Body of pancreas (tissue), 4 donors: ENCODE measurements at regions not wholly inside any gene's neighbourhood (a gene's known extent, or its start where the extent isn't known, plus 50 kb on each side); places are given as distances from the start of the nearest gene placed in this dataset.
A peak's percentile ranks its signal among the peaks of the same experiment; 100 is the strongest.

Source experiments
- ATAC-seq: fragments of 150-250 bp; one replicate; pipeline ENCODE4 v1.9.1; 2016
- DNase-seq, 4 donors: peaks; one replicate each; pipeline ENCODE4 v3.0.0-alpha.2; 2019
- H3K27ac ChIP-seq, 4 donors: fragments of 200-600 bp; sonication (generic); 1 replicate in 3 of 4; 2 replicates in 1 of 4; pipeline versions ENCODE4 v1.5.1 to v1.6.1; 2016 to 2019; ENCODE audit warnings: mild to moderate bottlenecking in 1 of 4, mixed read lengths in 1 of 4, moderate library complexity in 1 of 4
- H3K27me3 ChIP-seq, 2 donors: fragments of 200-600 bp; sonication (generic); one replicate each; pipeline ENCODE4 v1.6.0; 2016; ENCODE audit warnings: mild to moderate bottlenecking in 1 of 2
- H3K36me3 ChIP-seq, 2 donors: fragments of 200-600 bp; sonication (generic); replicated peaks in 1 of 2; 2 replicates each; pipeline ENCODE4 v1.5.1; 2016; ENCODE audit warnings: low read depth in 2 of 2; ENCODE audit not compliant: insufficient read depth in 1 of 2
- H3K4me1 ChIP-seq: fragments of 200-600 bp; sonication (generic); one replicate; pipeline ENCODE4 v1.6.0; 2016
- H3K4me3 ChIP-seq, 2 donors: fragments of 200-600 bp; sonication (generic); 1 replicate in 1 of 2; 2 replicates in 1 of 2; pipeline ENCODE4 v1.5.1; 2016 to 2019
- H3K9me3 ChIP-seq, 3 donors: fragments of 200-600 bp; sonication (generic); 1 replicate in 2 of 3; 2 replicates in 1 of 3; pipeline ENCODE4 v1.5.1; 2016
- CTCF ChIP-seq, 7 experiments: fragments of 450-650 bp in 4 of 7; fragments of 200-600 bp in 3 of 7; sonication (generic) in 3 of 7; IDR thresholded peaks; one replicate each; pipeline ENCODE4 v1.5.1; 2016 to 2019; ENCODE audit warnings: antibody characterized with exemption in 7 of 7
- POLR2A ChIP-seq, 3 donors: fragments of 450-650 bp; IDR thresholded peaks; one replicate each; pipeline ENCODE4 v1.6.1; 2016; ENCODE audit warnings: antibody characterized with exemption in 3 of 3, mild to moderate bottlenecking in 2 of 3
- WGBS, 2 donors: methylation state at CpG; one replicate each; pipeline ENCODE4 v1.1.5; 2017; 5-methylcytosine and 5-hydroxymethylcytosine counted together
- intact Hi-C: fragments of 100-400 bp; cut with DNase I; formaldehyde crosslinking; loops from one replicate; pipeline ENCODE4 v1.15.1; 2023

GRCh38 chr5:104198156-104198555, 635.6 kb upstream of the NUDT12 start:
- DNase-seq (no peak), ATAC-seq (no peak)
- Histone ChIP-seq H3K4me1 (no peaks in the 10 kb centered on the region), H3K4me3 (no peak overlapping the region), H3K27me3 (no peaks in the 10 kb centered on the region), H3K27ac (no peak overlapping the region), H3K36me3 (no peaks in the 10 kb centered on the region), H3K9me3 (no peaks in the 10 kb centered on the region)
- TF ChIP-seq CTCF (IDR thresholded peaks at IDR 0.05): no peak
- no peak for TF ChIP-seq POLR2A (IDR thresholded peaks at IDR 0.05)
- intact Hi-C loops: no loop called here
- 90 to 96% methylated on average over 1 of the region's 1 CpG for WGBS, 2 donors

GRCh38 chr5:104189909-104190308, 627.3 kb upstream of the NUDT12 start:
- Histone ChIP-seq H3K9me3 (peaks cover 0 to 4% (median 0%) of the 10 kb centered on the region in 3 donors), H3K27me3 (no peaks in the 10 kb centered on the region), H3K4me3 (no peak overlapping the region), H3K36me3 (no peaks in the 10 kb centered on the region), H3K4me1 (no peaks in the 10 kb centered on the region), H3K27ac (no peak overlapping the region)
- TF ChIP-seq POLR2A (IDR thresholded peaks at IDR 0.05) (no peak), CTCF (IDR thresholded peaks at IDR 0.05) (no peak)
- ATAC-seq: no peak
- WGBS, 2 donors: 61 to 74% methylated on average over 2 of the region's 2 CpGs
- DNase-seq: no peak
- intact Hi-C loops: no loop called here

GRCh38 chr5:104189031-104189430, 626.4 kb upstream of the NUDT12 start:
- Histone ChIP-seq H3K27me3 (no peaks in the 10 kb centered on the region), H3K4me1 (no peaks in the 10 kb centered on the region), H3K4me3 (no peak overlapping the region), H3K9me3 (peaks cover 0 to 4% (median 0%) of the 10 kb centered on the region in 3 donors), H3K36me3 (no peaks in the 10 kb centered on the region), H3K27ac (no peak overlapping the region)
- TF ChIP-seq CTCF (IDR thresholded peaks at IDR 0.05): no peak
- no peak for TF ChIP-seq POLR2A (IDR thresholded peaks at IDR 0.05)
- ATAC-seq (no peak), DNase-seq (no peak)
- intact Hi-C loops: no loop called here
- WGBS, 2 donors: 61 to 73% methylated on average over 4 of the region's 4 CpGs

- intact Hi-C loops: no loop called here
- Histone ChIP-seq H3K4me1 (no peaks in the 10 kb centered on the region), H3K4me3 (no peak overlapping the region), H3K9me3 (peaks cover 0 to 4% (median 0%) of the 10 kb centered on the region in 3 donors), H3K27me3 (no peaks in the 10 kb centered on the region), H3K36me3 (no peaks in the 10 kb centered on the region), H3K27ac (no peak overlapping the region)
- ATAC-seq (no peak), DNase-seq (no peak)
- 75 to 95% methylated on average over 1 to 2 of the region's 2 CpGs for WGBS, 2 donors
- TF ChIP-seq CTCF (IDR thresholded peaks at IDR 0.05) (no peak), POLR2A (IDR thresholded peaks at IDR 0.05) (no peak)
Measured at GRCh38 chr5:104187656-104188055, 625.1 kb upstream of the NUDT12 start.

GRCh38 chr5:104186510-104186909, 623.9 kb upstream of the NUDT12 start:
- TF ChIP-seq POLR2A (IDR thresholded peaks at IDR 0.05) (no peak), CTCF (IDR thresholded peaks at IDR 0.05) (no peak)
- 76 to 78% methylated on average over 4 of the region's 4 CpGs for WGBS, 2 donors
- intact Hi-C loops: no loop called here
- no peaks in the 10 kb centered on the region for H3K36me3 ChIP-seq
- ATAC-seq: no peak
- DNase-seq: no peak
- H3K27me3 ChIP-seq: no peaks in the 10 kb centered on the region
- no peak overlapping the region for H3K4me3 ChIP-seq
- H3K9me3 ChIP-seq: peaks cover 0 to 4% (median 0%) of the 10 kb centered on the region in 3 donors
- H3K4me1 ChIP-seq: no peaks in the 10 kb centered on the region
- peak overlapping the region in 1 of 4 donors; percentile 63 for H3K27ac ChIP-seq
